ENCODE measurements at regions not wholly inside any gene's neighbourhood (a gene's known extent, or its start where the extent isn't known, plus 50 kb on each side); places are given as distances from the start of the nearest gene placed in this dataset.

GRCh38 chr11:71336176-71336995, 84.0 kb upstream of the SHANK2 start:
- no peak for TF ChIP-seq CTCF (IDR thresholded peaks at IDR 0.05)

- no peak for TF ChIP-seq CTCF (IDR thresholded peaks at IDR 0.05)
Measured at GRCh38 chr11:71335371-71335770, 83.0 kb upstream of the SHANK2 start.

- TF ChIP-seq CTCF (IDR thresholded peaks at IDR 0.05): no peak
Measured at GRCh38 chr11:71334191-71334590, 81.8 kb upstream of the SHANK2 start.

- no peak for TF ChIP-seq CTCF (IDR thresholded peaks at IDR 0.05)
Measured at GRCh38 chr11:71333473-71333872, 81.1 kb upstream of the SHANK2 start.

- no peak for TF ChIP-seq CTCF (IDR thresholded peaks at IDR 0.05)
Measured at GRCh38 chr11:71332447-71332846, 80.1 kb upstream of the SHANK2 start.

- TF ChIP-seq CTCF (IDR thresholded peaks at IDR 0.05): no peak
Measured at GRCh38 chr11:71332046-71332445, 79.7 kb upstream of the SHANK2 start.

- no peak for TF ChIP-seq CTCF (IDR thresholded peaks at IDR 0.05)
Measured at GRCh38 chr11:71331631-71332030, 79.3 kb upstream of the SHANK2 start.

- TF ChIP-seq CTCF (IDR thresholded peaks at IDR 0.05): no peak
Measured at GRCh38 chr11:71330996-71331395, 78.6 kb upstream of the SHANK2 start.
